ENCODE measurements at regions not wholly inside any gene's neighbourhood (a gene's known extent, or its start where the extent isn't known, plus 50 kb on each side); places are given as distances from the start of the nearest gene placed in this dataset.

GRCh38 chr18:42230636-42231035, 275.6 kb downstream of the PIK3C3 start:
- in situ Hi-C loops (cut with HindIII; ENCODE audit: low sequenced_read_pairs): no loop called here

GRCh38 chr18:42231284-42231683, 276.2 kb downstream of the PIK3C3 start:
- TF ChIP-seq CTCF (IDR thresholded peaks at IDR 0.05; ENCODE audit: low read depth, low read length): no peak
- H3K4me3 ChIP-seq (ENCODE audit: low read depth, low read length): no peak overlapping the region
- in situ Hi-C loops (cut with HindIII; ENCODE audit: low sequenced_read_pairs): no loop called here
- no peak for DNase-seq (ENCODE audit: low read depth, low spot score)

More at GRCh38 chr18:42230636-42231035, 275.6 kb downstream of the PIK3C3 start:
- no peak for TF ChIP-seq CTCF (IDR thresholded peaks at IDR 0.05; ENCODE audit: low read depth, low read length)
- H3K4me3 ChIP-seq (ENCODE audit: low read depth, low read length): no peak overlapping the region
- no peak for DNase-seq (ENCODE audit: low read depth, low spot score)

- no peak for DNase-seq (ENCODE audit: low read depth, low spot score)
- TF ChIP-seq CTCF (IDR thresholded peaks at IDR 0.05; ENCODE audit: low read depth, low read length): no peak
- H3K4me3 ChIP-seq (ENCODE audit: low read depth, low read length): no peak overlapping the region
- in situ Hi-C loops (cut with HindIII; ENCODE audit: low sequenced_read_pairs): no loop called here
Measured at GRCh38 chr18:42231796-42232195, 276.8 kb downstream of the PIK3C3 start.

- TF ChIP-seq CTCF (IDR thresholded peaks at IDR 0.05; ENCODE audit: low read depth, low read length): no peak
- DNase-seq (ENCODE audit: low read depth, low spot score): no peak
- in situ Hi-C loops (cut with HindIII; ENCODE audit: low sequenced_read_pairs): no loop called here
- H3K4me3 ChIP-seq (ENCODE audit: low read depth, low read length): no peak overlapping the region
Measured at GRCh38 chr18:42233908-42234307, 278.9 kb downstream of the PIK3C3 start.

- no peak for TF ChIP-seq CTCF (IDR thresholded peaks at IDR 0.05; ENCODE audit: low read depth, low read length)
- no peak overlapping the region for H3K4me3 ChIP-seq (ENCODE audit: low read depth, low read length)
- DNase-seq (ENCODE audit: low read depth, low spot score): no peak
- in situ Hi-C loops (cut with HindIII; ENCODE audit: low sequenced_read_pairs): no loop called here
Measured at GRCh38 chr18:42242758-42243157, 287.7 kb downstream of the PIK3C3 start.

GRCh38 chr18:42245137-42245536, 290.1 kb downstream of the PIK3C3 start:
- H3K4me3 ChIP-seq (ENCODE audit: low read depth, low read length): no peak overlapping the region
- no peak for TF ChIP-seq CTCF (IDR thresholded peaks at IDR 0.05; ENCODE audit: low read depth, low read length)
- no peak for DNase-seq (ENCODE audit: low read depth, low spot score)
- in situ Hi-C loops (cut with HindIII; ENCODE audit: low sequenced_read_pairs): no loop called here

Measured in astrocyte of the spinal cord (primary cell).